ENCODE measurements at regions not wholly inside any gene's neighbourhood (a gene's known extent, or its start where the extent isn't known, plus 50 kb on each side); places are given as distances from the start of the nearest gene placed in this dataset.

DNA sequence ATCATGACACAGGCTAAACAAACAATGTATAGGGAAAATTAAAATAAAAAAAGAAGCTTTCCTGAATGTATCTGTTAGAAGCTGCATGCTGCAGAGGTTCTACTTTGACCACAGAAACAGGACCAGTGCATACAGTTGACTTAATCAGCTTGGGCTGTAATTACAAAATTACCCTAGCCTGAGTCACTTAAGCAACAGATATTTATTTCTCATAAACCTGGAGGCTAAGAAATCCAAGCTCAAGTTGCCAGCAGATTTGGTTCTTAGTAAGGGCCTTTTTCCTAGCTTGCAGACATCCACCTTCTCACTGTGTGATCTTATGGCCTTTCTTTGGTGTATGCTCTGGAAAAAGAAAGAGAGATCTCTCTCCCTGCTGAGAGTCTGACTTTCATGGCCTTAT lies 946.5 kb upstream of the RAG2 start:
- no peak for DNase-seq (ENCODE audit: low read depth in 1 of 2, low spot score in 1 of 2)
- no peak overlapping the region for H3K4me3 ChIP-seq (replicated peaks; ENCODE audit: insufficient read depth, low read length)
- TF ChIP-seq POLR2AphosphoS5 (IDR thresholded peaks at IDR 0.05; ENCODE audit: low read depth), result no peak
- TF ChIP-seq GABPA (IDR thresholded peaks at IDR 0.05; ENCODE audit: low read depth), result no peak
- no peak for TF ChIP-seq SPI1 (IDR thresholded peaks at IDR 0.05; ENCODE audit: borderline replicate concordance, low read depth)
- TF ChIP-seq, protein P1, sequence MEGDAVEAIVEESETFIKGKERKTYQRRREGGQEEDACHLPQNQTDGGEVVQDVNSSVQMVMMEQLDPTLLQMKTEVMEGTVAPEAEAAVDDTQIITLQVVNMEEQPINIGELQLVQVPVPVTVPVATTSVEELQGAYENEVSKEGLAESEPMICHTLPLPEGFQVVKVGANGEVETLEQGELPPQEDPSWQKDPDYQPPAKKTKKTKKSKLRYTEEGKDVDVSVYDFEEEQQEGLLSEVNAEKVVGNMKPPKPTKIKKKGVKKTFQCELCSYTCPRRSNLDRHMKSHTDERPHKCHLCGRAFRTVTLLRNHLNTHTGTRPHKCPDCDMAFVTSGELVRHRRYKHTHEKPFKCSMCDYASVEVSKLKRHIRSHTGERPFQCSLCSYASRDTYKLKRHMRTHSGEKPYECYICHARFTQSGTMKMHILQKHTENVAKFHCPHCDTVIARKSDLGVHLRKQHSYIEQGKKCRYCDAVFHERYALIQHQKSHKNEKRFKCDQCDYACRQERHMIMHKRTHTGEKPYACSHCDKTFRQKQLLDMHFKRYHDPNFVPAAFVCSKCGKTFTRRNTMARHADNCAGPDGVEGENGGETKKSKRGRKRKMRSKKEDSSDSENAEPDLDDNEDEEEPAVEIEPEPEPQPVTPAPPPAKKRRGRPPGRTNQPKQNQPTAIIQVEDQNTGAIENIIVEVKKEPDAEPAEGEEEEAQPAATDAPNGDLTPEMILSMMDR (IDR thresholded peaks at IDR 0.05; ENCODE audit: insufficient read depth, low read length), result no peak
- TF ChIP-seq REST (IDR thresholded peaks at IDR 0.05; ENCODE audit: insufficient replicate concordance, low read depth), result no peak
- H3K27ac ChIP-seq (replicated peaks), result no peak overlapping the region
- H3K27me3 ChIP-seq (ENCODE audit: insufficient read depth, poor library complexity, severe bottlenecking), result no peaks in the 10 kb centered on the region

- TF ChIP-seq, protein P1 (IDR thresholded peaks at IDR 0.05; ENCODE audit: insufficient read depth, low read length), result no peak
- no peak for TF ChIP-seq REST (IDR thresholded peaks at IDR 0.05; ENCODE audit: insufficient replicate concordance, low read depth)
- no peak for TF ChIP-seq GABPA (IDR thresholded peaks at IDR 0.05; ENCODE audit: low read depth)
- no peak for TF ChIP-seq POLR2AphosphoS5 (IDR thresholded peaks at IDR 0.05; ENCODE audit: low read depth)
- TF ChIP-seq SPI1 (IDR thresholded peaks at IDR 0.05; ENCODE audit: borderline replicate concordance, low read depth), result no peak
- H3K4me3 ChIP-seq (replicated peaks; ENCODE audit: insufficient read depth, low read length), result no peak overlapping the region
- no peaks in the 10 kb centered on the region for H3K27me3 ChIP-seq (ENCODE audit: insufficient read depth, poor library complexity, severe bottlenecking)
- DNase-seq (ENCODE audit: low read depth in 1 of 2, low spot score in 1 of 2), result no peak
- H3K27ac ChIP-seq (replicated peaks), result no peak overlapping the region
These were observed 935.8 kb upstream of the RAG2 start for GRCh38 chr11:37533830-37534229.

GRCh38 chr11:37533087-37533486 lies 935.1 kb upstream of the RAG2 start:
- Histone ChIP-seq H3K4me3 (replicated peaks; ENCODE audit: insufficient read depth, low read length) (no peak overlapping the region), H3K27ac (replicated peaks) (no peak overlapping the region), H3K27me3 (ENCODE audit: insufficient read depth, poor library complexity, severe bottlenecking) (no peaks in the 10 kb centered on the region)
- no peak for DNase-seq (ENCODE audit: low read depth in 1 of 2, low spot score in 1 of 2)
- TF ChIP-seq REST (IDR thresholded peaks at IDR 0.05; ENCODE audit: insufficient replicate concordance, low read depth), result no peak
- TF ChIP-seq GABPA (IDR thresholded peaks at IDR 0.05; ENCODE audit: low read depth), result no peak
- TF ChIP-seq SPI1 (IDR thresholded peaks at IDR 0.05; ENCODE audit: borderline replicate concordance, low read depth), result no peak
- TF ChIP-seq, protein P1 (IDR thresholded peaks at IDR 0.05; ENCODE audit: insufficient read depth, low read length), result no peak
- no peak for TF ChIP-seq POLR2AphosphoS5 (IDR thresholded peaks at IDR 0.05; ENCODE audit: low read depth)

All from HL-60 (cell line).